Caki2 (cell line): ENCODE measurements at regions not wholly inside any gene's neighbourhood (a gene's known extent, or its start where the extent isn't known, plus 50 kb on each side); places are given as distances from the start of the nearest gene placed in this dataset.
A peak's percentile ranks its signal among the peaks of the same experiment; 100 is the strongest.

Source experiments
- DNase-seq: peaks from one replicate; pipeline ENCODE4 v3.0.0-alpha.2; 2015; ENCODE audit warnings: low read depth
- in situ Hi-C: cut with HindIII; loops from 2 replicates; pipeline ENCODE4 v1.10.0; 2016; ENCODE audit warnings: low sequenced_read_pairs, low pct_unique_long_range_greater_than_20kb, mixed read lengths

DNA sequence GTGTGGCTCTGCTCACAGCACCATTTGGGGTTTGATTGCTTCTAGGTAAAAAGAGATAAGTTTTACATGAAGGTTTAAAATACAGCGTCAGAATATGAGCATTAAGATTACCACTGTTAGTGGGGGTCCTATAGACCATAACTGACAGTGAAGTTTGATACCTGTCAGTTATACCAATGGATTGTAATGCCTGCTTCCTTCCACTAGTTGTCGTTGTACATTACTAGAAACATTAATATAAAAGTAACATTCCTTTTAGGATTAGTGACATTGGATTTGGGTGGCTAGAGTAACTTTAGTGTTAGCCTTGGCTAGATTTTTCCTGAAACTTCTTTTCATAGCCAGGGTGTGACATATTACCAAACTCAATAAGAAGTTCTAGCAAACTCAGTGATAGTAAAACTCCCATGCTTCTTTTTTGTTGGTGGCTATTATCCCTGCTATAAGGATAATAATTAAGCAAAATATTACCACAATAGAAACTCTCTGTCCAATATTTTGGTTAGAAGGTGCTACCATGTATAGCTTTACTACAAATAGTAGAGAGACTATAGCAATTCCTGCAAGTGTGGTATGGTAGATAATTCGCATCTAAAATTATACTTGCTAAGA lies 57.1 kb downstream of the FAM181B start:
- DNase-seq = no peak
- in situ Hi-C loops = no loop called here

DNA sequence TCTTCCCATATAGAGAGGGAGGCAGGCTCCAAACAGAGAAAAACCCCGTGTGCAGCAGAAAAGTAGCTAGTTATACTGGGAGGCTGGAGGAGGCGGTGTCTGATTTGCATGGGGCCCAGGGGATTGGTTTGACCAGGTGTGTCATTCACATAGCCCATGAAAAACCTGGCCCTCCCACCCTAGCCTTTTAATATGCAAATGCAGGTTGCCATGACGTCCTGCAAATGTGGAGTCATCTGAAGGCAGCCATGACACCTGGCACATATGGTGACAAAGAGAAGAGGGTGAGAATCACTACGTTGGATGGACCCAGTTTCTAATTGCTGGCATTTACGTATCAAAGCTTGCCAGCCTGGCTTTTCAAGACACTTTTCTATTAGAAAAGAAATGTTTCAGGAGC lies 57.8 kb downstream of the FAM181B start:
- DNase-seq = peak; percentile 28
- in situ Hi-C loops = no loop called here

DNA sequence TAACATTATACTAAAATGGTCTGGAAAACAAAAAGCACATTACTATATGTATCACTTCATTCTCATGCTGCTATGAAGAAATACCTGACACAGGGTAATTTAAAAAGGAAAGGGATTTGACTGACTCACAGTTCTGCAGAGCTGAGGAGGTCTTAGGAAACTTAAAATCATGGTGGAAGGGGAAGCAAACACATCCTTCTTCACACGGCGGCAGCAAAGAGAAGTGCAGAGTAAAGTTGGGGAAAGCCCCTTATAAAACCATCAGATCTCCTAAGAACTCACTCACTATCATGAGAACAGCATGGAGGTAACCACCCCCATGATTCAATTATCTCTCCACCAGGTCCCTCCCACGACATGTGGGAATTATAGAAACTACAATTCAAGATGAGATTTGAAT lies 60.0 kb downstream of the FAM181B start:
- in situ Hi-C loops = no loop called here
- DNase-seq = no peak

- in situ Hi-C loops = no loop called here
- DNase-seq = no peak
These were observed 62.2 kb downstream of the FAM181B start for GRCh38 chr11:82671451-82671850.

DNA sequence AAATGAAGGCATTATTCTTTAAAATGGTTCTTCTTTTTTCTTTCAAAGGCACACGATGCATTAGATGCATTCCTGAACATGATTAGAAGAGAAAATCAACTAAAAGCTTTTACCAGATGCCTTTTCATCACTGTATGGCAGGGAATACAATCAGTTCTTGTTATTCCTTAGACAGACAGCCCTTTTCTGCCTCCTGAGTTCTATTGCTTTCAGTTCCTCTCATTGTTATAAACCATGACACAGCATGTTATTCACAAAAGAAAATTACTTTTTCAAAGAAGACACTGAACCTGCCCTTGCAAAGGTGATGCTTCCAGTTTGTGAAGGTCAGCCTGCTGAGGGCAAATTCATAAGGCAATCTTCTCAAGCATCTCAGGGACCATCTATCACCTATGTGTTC lies 70.1 kb downstream of the FAM181B start:
- in situ Hi-C loops = no loop called here
- no peak for DNase-seq

GRCh38 chr11:82653752-82654151 lies 79.9 kb downstream of the FAM181B start:
- in situ Hi-C loops = no loop called here
- no peak for DNase-seq

GRCh38 chr11:82639251-82639650 lies 94.4 kb downstream of the FAM181B start:
- in situ Hi-C loops = no loop called here
- DNase-seq = no peak

GRCh38 chr11:82636615-82637014 lies 97.0 kb downstream of the FAM181B start:
- in situ Hi-C loops = no loop called here
- no peak for DNase-seq

DNA sequence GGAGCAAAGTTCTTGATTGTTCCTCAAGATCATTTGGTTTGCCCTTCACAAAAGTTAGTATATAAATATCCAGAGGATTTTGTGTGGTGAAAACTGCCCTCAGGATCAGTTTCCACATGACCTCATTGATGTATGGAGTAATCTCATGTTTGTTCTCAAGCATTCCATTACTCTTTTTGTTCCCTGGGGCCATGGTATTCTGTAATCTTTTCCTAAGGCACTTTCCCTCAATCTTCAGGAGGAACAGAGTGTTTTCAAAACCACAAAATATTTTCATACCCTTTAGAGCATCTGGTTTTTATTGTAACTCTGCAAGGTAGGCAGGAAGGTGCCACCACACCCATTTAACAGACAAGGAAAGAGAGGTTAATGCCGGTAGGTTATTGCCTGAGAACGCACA lies 99.6 kb downstream of the FAM181B start:
- DNase-seq = no peak

DNA sequence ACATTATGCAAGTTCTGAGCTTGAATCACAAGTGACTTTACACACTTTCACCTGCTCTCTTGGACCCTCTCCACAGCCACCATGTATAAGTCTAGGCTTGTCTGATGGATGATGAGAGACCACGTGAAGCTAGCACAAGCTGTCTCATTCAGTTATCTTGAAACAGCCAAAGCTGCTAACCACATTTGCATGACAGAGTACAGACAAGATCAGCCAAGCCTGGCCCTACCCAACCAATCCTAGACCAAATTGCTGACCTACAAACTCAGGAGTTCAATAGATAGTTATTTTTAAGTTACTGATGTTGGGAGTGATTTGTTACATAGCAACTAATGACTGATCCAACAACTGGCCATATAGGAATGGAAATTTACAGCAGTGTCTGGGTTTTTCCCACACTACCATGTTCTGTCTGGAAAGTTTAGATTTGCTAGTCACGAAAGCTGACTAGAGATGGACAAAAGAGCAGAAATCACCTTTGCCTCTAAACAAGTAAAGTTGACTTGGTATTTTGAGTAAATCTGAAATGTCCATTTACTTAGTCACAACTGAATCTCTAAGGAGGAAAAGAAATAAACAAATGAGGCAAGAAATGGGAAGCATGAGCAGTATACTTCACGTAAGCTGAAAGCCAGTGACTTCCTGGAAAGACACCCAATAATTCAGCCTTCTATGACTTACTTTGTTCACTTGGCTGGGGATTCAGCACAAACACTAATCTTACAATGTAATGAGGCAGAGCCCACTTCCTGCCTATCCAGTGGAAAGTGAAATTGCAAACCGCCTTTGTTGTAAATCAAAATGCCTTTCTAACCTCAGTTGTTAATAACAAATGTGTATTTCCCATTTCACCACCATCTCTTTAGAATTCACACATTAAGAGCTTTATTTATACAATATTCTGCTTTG lies 101.7 kb downstream of the FAM181B start:
- DNase-seq = peak; percentile 30
- in situ Hi-C loops = no loop called here

More for the DNA sequence above, 99.6 kb downstream of the FAM181B start:
- in situ Hi-C loops = no loop called here

DNA sequence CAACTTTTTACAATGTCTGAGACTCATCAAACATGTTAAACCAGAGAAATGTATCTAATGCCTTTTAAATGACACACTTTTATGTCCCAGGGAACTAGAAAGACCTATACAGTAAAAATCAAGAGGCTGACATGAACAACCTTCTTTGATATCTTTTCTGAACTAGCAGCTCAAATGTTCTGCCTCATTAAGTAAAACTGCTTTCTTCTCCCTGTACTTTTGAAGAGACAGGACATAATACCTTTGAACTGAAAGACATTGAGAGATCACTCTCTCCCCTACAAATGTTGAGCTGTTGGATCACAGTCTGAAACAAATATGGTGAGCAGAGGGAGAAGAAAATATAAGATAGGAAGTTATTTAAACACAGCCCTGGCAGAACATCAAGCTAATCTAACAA lies 123.0 kb downstream of the FAM181B start:
- in situ Hi-C loops = no loop called here
- DNase-seq = no peak

- no peak for DNase-seq
- in situ Hi-C loops = no loop called here
These were observed 126.9 kb downstream of the FAM181B start for GRCh38 chr11:82606738-82607137.

- in situ Hi-C loops = no loop called here
- DNase-seq = no peak
These were observed 132.0 kb downstream of the FAM181B start for GRCh38 chr11:82601711-82602110.

- in situ Hi-C loops = no loop called here
- no peak for DNase-seq
These were observed 133.8 kb downstream of the FAM181B start for GRCh38 chr11:82599836-82600235.

DNA sequence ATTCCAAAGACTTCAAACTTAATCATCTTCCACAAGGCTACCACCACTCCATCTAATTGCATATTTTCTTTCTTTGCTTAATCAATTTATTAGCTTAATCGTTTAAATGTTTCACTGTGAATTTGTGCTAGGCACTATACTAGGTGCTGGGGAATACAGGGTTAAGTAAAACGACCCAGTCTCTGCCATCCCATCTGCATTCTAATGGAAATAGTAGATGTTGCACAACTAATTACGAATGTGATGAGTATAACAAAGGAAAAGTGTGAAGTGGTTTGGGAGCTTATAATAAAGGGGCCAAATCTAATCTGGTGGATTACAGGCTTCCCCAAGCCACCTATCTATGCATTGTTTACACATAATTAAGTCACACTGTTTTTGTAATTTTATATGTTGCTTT lies 147.1 kb downstream of the FAM181B start:
- DNase-seq = no peak
- in situ Hi-C loops = no loop called here

GRCh38 chr11:82577246-82577645 lies 156.4 kb downstream of the FAM181B start:
- DNase-seq = no peak
- in situ Hi-C loops = no loop called here

- no peak for DNase-seq
- in situ Hi-C loops = no loop called here
These were observed 172.8 kb downstream of the FAM181B start for GRCh38 chr11:82560836-82561235.

- in situ Hi-C loops = no loop called here
These were observed 174.1 kb downstream of the FAM181B start for GRCh38 chr11:82559609-82560008.

GRCh38 chr11:82557274-82557673 lies 176.4 kb downstream of the FAM181B start:
- in situ Hi-C loops = no loop called here
- no peak for DNase-seq

More at GRCh38 chr11:82559609-82560008, 174.1 kb downstream of the FAM181B start:
- DNase-seq = no peak

- no peak for DNase-seq
These were observed 177.5 kb downstream of the FAM181B start for GRCh38 chr11:82556210-82556609.

More at GRCh38 chr11:82556210-82556609, 177.5 kb downstream of the FAM181B start:
- in situ Hi-C loops = no loop called here
